Trophoblast cell (in vitro differentiated cells and primary cell): ENCODE measurements at regions not wholly inside any gene's neighbourhood (a gene's known extent, or its start where the extent isn't known, plus 50 kb on each side); places are given as distances from the start of the nearest gene placed in this dataset.

Experiments
- DNase-seq, 2 donors: peaks; one replicate each; pipeline ENCODE4 v3.0.0-alpha.2; 2016
- H2AFZ ChIP-seq: 2 replicates; pipeline ENCODE4 v1.6.1; 2013; ENCODE audit warnings: low read length, moderate library complexity, mild to moderate bottlenecking; ENCODE audit not compliant: insufficient read depth, poor library complexity
- H2AK5ac ChIP-seq: 2 replicates; pipeline ENCODE4 v1.6.1; 2013; ENCODE audit warnings: mild to moderate bottlenecking, low read length
- H2BK120ac ChIP-seq: 2 replicates; pipeline ENCODE4 v1.6.1; 2013; ENCODE audit warnings: low read length, mild to moderate bottlenecking, moderate library complexity; ENCODE audit not compliant: insufficient read depth, poor library complexity
- H2BK12ac ChIP-seq: 2 replicates; pipeline ENCODE4 v1.6.1; 2013; ENCODE audit warnings: mild to moderate bottlenecking, low read length, moderate library complexity
- H2BK5ac ChIP-seq: 2 replicates; pipeline ENCODE4 v1.6.1; 2013; ENCODE audit warnings: low read length, low read depth, moderate library complexity, mild to moderate bottlenecking; ENCODE audit not compliant: poor library complexity
- H3K14ac ChIP-seq: 2 replicates; pipeline ENCODE4 v1.6.1; 2013; ENCODE audit warnings: mild to moderate bottlenecking, low read length
- H3K18ac ChIP-seq: 2 replicates; pipeline ENCODE4 v1.6.1; 2013; ENCODE audit warnings: mild to moderate bottlenecking, low read length
- H3K23ac ChIP-seq: 2 replicates; pipeline ENCODE4 v1.6.1; 2013; ENCODE audit warnings: low read length
- H3K27ac ChIP-seq: 2 replicates; pipeline ENCODE4 v1.5.1; 2013; ENCODE audit warnings: low read depth, mild to moderate bottlenecking, inconsistent platforms, low read length, moderate library complexity
- H3K27me3 ChIP-seq: 2 replicates; pipeline ENCODE4 v1.6.1; 2013; ENCODE audit warnings: inconsistent platforms, mild to moderate bottlenecking, low read length, moderate library complexity; ENCODE audit not compliant: insufficient read depth
- H3K36me3 ChIP-seq, 2 experiments: 1 replicate in 1 of 2; 2 replicates in 1 of 2; pipeline ENCODE4 v1.6.1; 2013; ENCODE audit warnings: low read length in 2 of 2, mild to moderate bottlenecking in 2 of 2, moderate library complexity in 1 of 2; ENCODE audit not compliant: insufficient read depth in 2 of 2, control insufficient read depth in 1 of 2
- H3K4ac ChIP-seq: 2 replicates; pipeline ENCODE4 v1.6.1; 2013; ENCODE audit warnings: low read depth, mild to moderate bottlenecking, low read length, moderate library complexity
- H3K4me1 ChIP-seq, 2 experiments: 1 replicate in 1 of 2; 2 replicates in 1 of 2; pipeline ENCODE4 v1.6.1; 2013; ENCODE audit warnings: low read length in 2 of 2, mild to moderate bottlenecking in 2 of 2, moderate library complexity in 1 of 2; ENCODE audit not compliant: insufficient read depth in 2 of 2, control insufficient read depth in 1 of 2
- H3K4me2 ChIP-seq: 2 replicates; pipeline ENCODE4 v1.6.1; 2013; ENCODE audit warnings: inconsistent platforms, mild to moderate bottlenecking, low read length, moderate library complexity
- H3K4me3 ChIP-seq: 2 replicates; pipeline ENCODE4 v1.5.1; 2013; ENCODE audit warnings: mild to moderate bottlenecking, low read depth, low read length, inconsistent platforms
- H3K79me1 ChIP-seq: one replicate; pipeline ENCODE4 v1.6.1; 2013; ENCODE audit warnings: low read length
- H3K79me2 ChIP-seq: 2 replicates; pipeline ENCODE4 v1.6.1; 2013; ENCODE audit warnings: low read length, mild to moderate bottlenecking; ENCODE audit not compliant: control insufficient read depth, insufficient read depth, poor library complexity
- H3K9ac ChIP-seq: 2 replicates; pipeline ENCODE4 v1.6.1; 2013; ENCODE audit warnings: mild to moderate bottlenecking, low read length
- H3K9me3 ChIP-seq: 2 replicates; pipeline ENCODE4 v1.6.1; 2013; ENCODE audit warnings: low read depth, mild to moderate bottlenecking, control low read depth, inconsistent platforms, low read length; ENCODE audit not compliant: insufficient read depth
- H4K12ac ChIP-seq: 2 replicates; pipeline ENCODE4 v1.6.1; 2013; ENCODE audit warnings: low read depth, mild to moderate bottlenecking, low read length, moderate library complexity
- H4K8ac ChIP-seq: 2 replicates; pipeline ENCODE4 v1.6.1; 2013; ENCODE audit warnings: low read depth, mild to moderate bottlenecking, low read length, moderate library complexity
- H4K91ac ChIP-seq: one replicate; pipeline ENCODE4 v1.6.1; 2013; ENCODE audit warnings: low read depth, mild to moderate bottlenecking, low read length, moderate library complexity
- WGBS: extraction: QIAGEN DNeasy Blood & Tissue Kit; methylation state at CpG from one replicate; pipeline ENCODE4 v1.1.7; 2013; ENCODE audit warnings: missing lambda C conversion rate; ENCODE audit not compliant: insufficient read length, insufficient coverage; ENCODE audit errors: extremely low coverage; 5-methylcytosine and 5-hydroxymethylcytosine counted together

DNA sequence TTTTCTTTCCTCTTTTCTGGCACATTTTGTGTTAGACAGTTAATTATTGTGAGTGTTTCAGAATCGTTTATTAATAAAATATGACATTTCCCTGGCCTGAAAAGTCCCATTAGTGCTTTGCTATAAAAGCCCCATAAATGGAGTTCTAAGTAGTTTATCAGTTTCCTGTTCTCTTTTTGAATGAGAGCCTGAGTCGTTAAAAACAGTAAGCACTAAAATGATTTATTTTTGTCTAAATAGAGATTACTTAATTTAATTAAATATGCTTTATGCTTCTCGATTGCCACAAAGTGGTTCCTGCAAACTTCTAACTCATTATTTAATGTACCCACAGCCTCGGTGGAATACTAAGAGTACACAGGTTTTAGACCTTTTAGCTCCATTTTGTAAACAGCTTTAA, 577.9 kb downstream of the C6orf118 start:
- H2BK120ac ChIP-seq, result no peak overlapping the region
- H3K4me3 ChIP-seq, result no peak overlapping the region
- H3K4me1 ChIP-seq, result no peaks in the 10 kb centered on the region
- no peak overlapping the region for H2BK12ac ChIP-seq
- no peak for DNase-seq
- no peak overlapping the region for H3K27ac ChIP-seq
- H2BK5ac ChIP-seq, result no peak overlapping the region
- no peak overlapping the region for H3K14ac ChIP-seq
- no peak overlapping the region for H3K4me2 ChIP-seq
- WGBS, result no CpG with 5 or more reads among the region's 4 CpGs
- H3K79me2 ChIP-seq, result no peaks in the 10 kb centered on the region
- peaks cover 4% of the 10 kb centered on the region for H3K9me3 ChIP-seq
- H3K27me3 ChIP-seq, result no peaks in the 10 kb centered on the region
- no peak overlapping the region for H3K9ac ChIP-seq
- no peak overlapping the region for H2AFZ ChIP-seq
- no peak overlapping the region for H4K12ac ChIP-seq
- no peak overlapping the region for H3K4ac ChIP-seq
- no peaks in the 10 kb centered on the region for H3K36me3 ChIP-seq
- no peak overlapping the region for H2AK5ac ChIP-seq
- H3K23ac ChIP-seq, result no peak overlapping the region
- H4K91ac ChIP-seq, result no peak overlapping the region
- H3K18ac ChIP-seq, result no peak overlapping the region
- H4K8ac ChIP-seq, result no peak overlapping the region
- H3K79me1 ChIP-seq, result no peaks in the 10 kb centered on the region

DNA sequence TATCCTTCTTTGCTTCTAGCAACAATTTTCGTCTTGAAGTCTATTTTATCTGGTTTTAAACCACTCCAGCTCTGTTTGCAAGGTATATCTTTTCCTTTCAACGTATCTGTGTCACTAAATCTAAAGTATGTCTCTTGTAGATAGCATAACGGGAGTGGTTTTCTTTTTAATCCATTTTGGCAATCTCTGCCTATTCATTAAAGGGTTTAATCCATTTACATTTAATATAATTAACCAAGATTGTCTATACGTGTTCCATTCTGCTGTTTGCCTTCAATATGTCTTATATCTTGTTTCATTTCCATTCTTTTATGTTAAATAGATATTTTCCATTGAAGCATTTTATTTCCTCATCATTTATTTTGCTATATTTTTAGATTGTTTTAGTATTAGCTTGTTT, 587.9 kb downstream of the C6orf118 start:
- Histone ChIP-seq H3K27ac (no peak overlapping the region), H3K36me3 (no peaks in the 10 kb centered on the region), H4K91ac (no peak overlapping the region), H2BK12ac (no peak overlapping the region), H3K18ac (no peak overlapping the region), H3K14ac (no peak overlapping the region), H3K4ac (no peak overlapping the region), H4K12ac (no peak overlapping the region), H2BK5ac (no peak overlapping the region), H4K8ac (no peak overlapping the region), H3K9me3 (no peaks in the 10 kb centered on the region), H3K23ac (no peak overlapping the region), H3K4me1 (no peaks in the 10 kb centered on the region), H3K4me3 (no peak overlapping the region), H3K27me3 (no peaks in the 10 kb centered on the region), H2BK120ac (no peak overlapping the region), H2AK5ac (no peak overlapping the region), H3K79me1 (no peaks in the 10 kb centered on the region), H3K4me2 (no peak overlapping the region), H3K9ac (no peak overlapping the region), H2AFZ (no peak overlapping the region), H3K79me2 (no peaks in the 10 kb centered on the region)
- DNase-seq, result no peak
- WGBS, result no CpG with 5 or more reads among the region's 4 CpGs

DNA sequence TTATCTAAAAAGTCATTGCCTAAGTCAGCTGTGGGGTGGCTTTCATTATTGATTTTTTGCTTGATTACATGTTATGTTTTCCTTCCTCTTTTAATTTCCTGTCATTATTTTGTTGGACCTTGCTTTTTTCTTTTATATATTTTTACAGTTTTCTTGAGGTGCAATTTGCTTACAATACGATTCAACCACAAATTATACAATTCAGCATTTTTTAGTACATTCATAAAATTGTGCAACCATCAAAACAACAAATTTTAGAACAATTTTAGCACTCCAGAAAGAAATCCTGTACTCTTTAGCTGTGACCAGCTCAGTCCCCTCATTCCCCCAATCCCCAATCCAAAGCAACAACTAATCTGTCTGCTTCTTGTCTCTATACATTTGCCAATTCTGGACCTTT, 608.9 kb downstream of the C6orf118 start:
- Histone ChIP-seq H3K27me3 (no peaks in the 10 kb centered on the region), H4K8ac (no peak overlapping the region), H3K4me1 (no peaks in the 10 kb centered on the region), H2AFZ (no peak overlapping the region), H3K27ac (no peak overlapping the region), H2AK5ac (no peak overlapping the region), H3K4me2 (no peak overlapping the region), H3K9me3 (no peaks in the 10 kb centered on the region), H4K91ac (no peak overlapping the region), H3K23ac (no peak overlapping the region), H2BK120ac (no peak overlapping the region), H3K79me2 (no peaks in the 10 kb centered on the region), H2BK5ac (no peak overlapping the region), H3K4ac (no peak overlapping the region), H3K9ac (no peak overlapping the region), H2BK12ac (no peak overlapping the region), H3K4me3 (no peak overlapping the region), H4K12ac (no peak overlapping the region), H3K18ac (no peak overlapping the region), H3K36me3 (no peaks in the 10 kb centered on the region), H3K79me1 (no peaks in the 10 kb centered on the region), H3K14ac (no peak overlapping the region)
- no CpG with 5 or more reads among the region's 1 CpG for WGBS
- DNase-seq, result no peak

DNA sequence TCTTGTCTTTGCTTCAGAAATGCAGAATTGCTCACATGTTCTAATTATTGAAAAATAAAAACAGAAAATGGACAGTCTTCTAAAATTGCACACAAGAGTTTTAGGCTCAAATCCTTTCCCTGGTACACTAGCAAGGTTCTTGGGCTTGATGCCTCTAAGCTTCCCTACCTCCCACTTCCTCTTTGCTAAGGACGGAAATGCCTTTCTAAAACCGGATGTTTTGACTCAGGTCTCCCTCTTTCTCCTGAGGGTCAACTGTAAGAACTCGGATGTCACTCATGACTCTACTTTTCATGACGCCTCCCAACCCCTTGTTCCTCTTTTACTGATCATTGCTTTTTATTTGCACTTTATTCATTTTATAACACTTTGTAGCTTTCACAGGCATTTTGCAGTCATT, 613.5 kb downstream of the C6orf118 start:
- no peaks in the 10 kb centered on the region for H3K36me3 ChIP-seq
- no peak overlapping the region for H3K18ac ChIP-seq
- no peaks in the 10 kb centered on the region for H3K27me3 ChIP-seq
- no peaks in the 10 kb centered on the region for H3K79me1 ChIP-seq
- no peak overlapping the region for H3K14ac ChIP-seq
- H4K12ac ChIP-seq, result no peak overlapping the region
- H4K8ac ChIP-seq, result no peak overlapping the region
- no peak overlapping the region for H3K23ac ChIP-seq
- H3K9ac ChIP-seq, result no peak overlapping the region
- H3K4me2 ChIP-seq, result no peak overlapping the region
- H2AFZ ChIP-seq, result no peak overlapping the region
- no peak overlapping the region for H3K27ac ChIP-seq
- no peak overlapping the region for H2BK5ac ChIP-seq
- no peaks in the 10 kb centered on the region for H3K79me2 ChIP-seq
- DNase-seq, result no peak
- no peak overlapping the region for H4K91ac ChIP-seq
- WGBS, result no CpG with 5 or more reads among the region's 4 CpGs
- no peak overlapping the region for H3K4me3 ChIP-seq
- no peak overlapping the region for H2AK5ac ChIP-seq
- H3K4me1 ChIP-seq, result no peaks in the 10 kb centered on the region
- H2BK12ac ChIP-seq, result no peak overlapping the region
- no peaks in the 10 kb centered on the region for H3K9me3 ChIP-seq
- no peak overlapping the region for H3K4ac ChIP-seq
- no peak overlapping the region for H2BK120ac ChIP-seq
